H1 (cell line): ENCODE measurements at regions not wholly inside any gene's neighbourhood (a gene's known extent, or its start where the extent isn't known, plus 50 kb on each side); places are given as distances from the start of the nearest gene placed in this dataset.

Experiments
- CTCF ChIA-PET: fragments of 300-600 bp; sonication (Branson Sonifier 250); formaldehyde crosslinking; loops from one replicate; lab custom pipeline; 2021; ENCODE audit not compliant: partially characterized antibody; lab: Charles Lee
- POLR2A ChIA-PET: fragments of 300-600 bp; sonication (Branson Sonifier 250); formaldehyde crosslinking; loops from one replicate; lab custom pipeline; 2021; ENCODE audit warnings: inconsistent platforms; ENCODE audit not compliant: partially characterized antibody; lab: Charles Lee
- DNase-seq, 2 experiments: peaks; one replicate each; pipeline versions ENCODE4 v3.0.0 to v3.0.0-alpha.2; 2010 to 2022; ENCODE audit warnings: low spot score in 2 of 2, low read depth in 1 of 2, mixed read lengths in 1 of 2
- FAIRE-seq: peaks from 2 replicates; lab custom pipeline; 2011; peaks lifted over from hg19 to GRCh38; lab: Jason Lieb, UNC
- H2AFZ ChIP-seq: 2 replicates; pipeline ENCODE4 v1.8.1; 2012; ENCODE audit warnings: low read length, inconsistent platforms
- H2AK5ac ChIP-seq: 2 replicates; pipeline ENCODE4 v1.6.1; 2013; ENCODE audit warnings: low read depth, low read length
- H2BK120ac ChIP-seq: replicated peaks from 2 replicates; pipeline ENCODE3; 2013; ENCODE audit warnings: low read depth, low read length, inconsistent platforms
- H2BK12ac ChIP-seq: 2 replicates; pipeline ENCODE4 v1.6.1; 2013; ENCODE audit warnings: low read depth, low read length
- H2BK15ac ChIP-seq: 2 replicates; pipeline ENCODE4 v1.6.1; 2013; ENCODE audit warnings: low read length
- H2BK20ac ChIP-seq: 2 replicates; pipeline ENCODE4 v1.6.1; 2013; ENCODE audit warnings: low read length
- H2BK5ac ChIP-seq: 2 replicates; pipeline ENCODE4 v1.6.1; 2013; ENCODE audit warnings: low read depth, low read length
- H3K14ac ChIP-seq: 2 replicates; pipeline ENCODE4 v1.6.1; 2013; ENCODE audit warnings: inconsistent platforms; ENCODE audit not compliant: insufficient read length
- H3K18ac ChIP-seq: 2 replicates; pipeline ENCODE4 v1.6.1; 2013; ENCODE audit warnings: low read length; ENCODE audit errors: extremely low read depth
- H3K23ac ChIP-seq: 2 replicates; pipeline ENCODE4 v1.6.1; 2013; ENCODE audit warnings: inconsistent platforms; ENCODE audit not compliant: insufficient read length
- H3K23me2 ChIP-seq: 2 replicates; pipeline ENCODE4 v1.6.1; 2013; ENCODE audit warnings: low read depth, low read length
- H3K27ac ChIP-seq: 2 replicates; pipeline ENCODE4 v1.6.1; 2011; ENCODE audit warnings: low read depth, low read length, inconsistent platforms
- H3K27me3 ChIP-seq, 4 experiments: replicated peaks in 1 of 4; 1 replicate in 1 of 4; 2 replicates in 3 of 4; pipeline versions ENCODE4 v1.6.1 to v1.8.1; 2011 to 2013; ENCODE audit warnings: low read length in 3 of 4, mild to moderate bottlenecking in 3 of 4, inconsistent platforms in 2 of 4, mixed read lengths in 2 of 4, moderate library complexity in 1 of 4; ENCODE audit not compliant: control insufficient read depth in 3 of 4, insufficient read depth in 3 of 4; ENCODE audit errors: extremely low read depth in 1 of 4
- H3K36me3 ChIP-seq, 4 experiments: 2 replicates each; pipeline versions ENCODE4 v1.6.1 to v1.8.1; 2011 to 2013; ENCODE audit warnings: mild to moderate bottlenecking in 4 of 4, low read length in 3 of 4, moderate library complexity in 2 of 4, control low read depth in 1 of 4, inconsistent platforms in 1 of 4; ENCODE audit not compliant: insufficient read depth in 4 of 4, control insufficient read depth in 2 of 4
- H3K4ac ChIP-seq: replicated peaks from 2 replicates; pipeline ENCODE3; 2013; ENCODE audit warnings: low read length, low read depth, mixed read lengths, inconsistent platforms; ENCODE audit not compliant: insufficient read length
- H3K4me1 ChIP-seq, 4 experiments: replicated peaks in 1 of 4; 1 replicate in 1 of 4; 2 replicates in 3 of 4; pipeline versions ENCODE4 v1.6.1 to v1.8.1; 2011 to 2013; ENCODE audit warnings: low read length in 3 of 4, inconsistent platforms in 2 of 4, mixed read lengths in 1 of 4; ENCODE audit not compliant: insufficient read depth in 4 of 4, control insufficient read depth in 3 of 4
- H3K4me2 ChIP-seq, 2 experiments: 2 replicates each; pipeline versions ENCODE4 v1.6.1 to v1.8.1; 2011 to 2013; ENCODE audit warnings: low read depth in 2 of 2, low read length in 2 of 2, control low read depth in 1 of 2, inconsistent platforms in 1 of 2, mild to moderate bottlenecking in 1 of 2; ENCODE audit not compliant: insufficient read depth in 1 of 2
- H3K4me3 ChIP-seq, 4 experiments: fragments of 200-600, 300-600 bp in 1 of 4; sonication (generic), shearing (Covaris generic), sonication (Bioruptor Twin) in 1 of 4; 2 replicates each; pipeline versions ENCODE4 v1.5.1 to v1.8.1; 2011 to 2016; ENCODE audit warnings: low read length in 4 of 4, low read depth in 3 of 4, control low read depth in 2 of 4, inconsistent platforms in 2 of 4, mild to moderate bottlenecking in 2 of 4, mixed read lengths in 1 of 4, moderate library complexity in 1 of 4; ENCODE audit not compliant: insufficient read depth in 2 of 4; ENCODE audit errors: extremely low read depth in 1 of 4
- H3K56ac ChIP-seq: replicated peaks from 2 replicates; pipeline ENCODE3; 2013; ENCODE audit warnings: low read depth, mild to moderate bottlenecking, mixed read lengths, low read length, inconsistent platforms; ENCODE audit not compliant: insufficient read length
- H3K79me1 ChIP-seq: 2 replicates; pipeline ENCODE4 v1.6.1; 2013; ENCODE audit warnings: low read depth, low read length, control low read depth
- H3K79me2 ChIP-seq, 2 experiments: 2 replicates each; pipeline versions ENCODE4 v1.6.1 to v1.8.1; 2012 to 2013; ENCODE audit warnings: low read length in 2 of 2, mild to moderate bottlenecking in 2 of 2, inconsistent platforms in 1 of 2; ENCODE audit not compliant: insufficient read depth in 2 of 2, control insufficient read depth in 1 of 2
- H3K9ac ChIP-seq, 4 experiments: replicated peaks in 1 of 4; 1 replicate in 1 of 4; 2 replicates in 3 of 4; pipeline versions ENCODE4 v1.6.1 to v1.8.1; 2011 to 2013; ENCODE audit warnings: low read depth in 3 of 4, low read length in 3 of 4, control low read depth in 2 of 4, mild to moderate bottlenecking in 2 of 4, moderate library complexity in 2 of 4, inconsistent platforms in 1 of 4; ENCODE audit errors: extremely low read depth in 1 of 4
- H3K9me3 ChIP-seq, 2 experiments: 2 replicates each; pipeline versions ENCODE4 v1.6.1 to v1.8.1; 2012 to 2013; ENCODE audit warnings: mild to moderate bottlenecking in 2 of 2, moderate library complexity in 2 of 2, control low read depth in 1 of 2, inconsistent platforms in 1 of 2, low read depth in 1 of 2, low read length in 1 of 2, mixed read lengths in 1 of 2; ENCODE audit not compliant: insufficient read depth in 2 of 2
- H4K20me1 ChIP-seq, 2 experiments: replicated peaks in 1 of 2; 2 replicates each; pipeline versions ENCODE3 to v1.8.1; 2011 to 2013; ENCODE audit warnings: inconsistent platforms in 2 of 2, low read length in 2 of 2, mild to moderate bottlenecking in 1 of 2; ENCODE audit not compliant: insufficient read depth in 2 of 2, control insufficient read depth in 1 of 2
- H4K5ac ChIP-seq: 2 replicates; pipeline ENCODE4 v1.6.1; 2013; ENCODE audit warnings: low read length, low read depth, mixed read lengths, inconsistent platforms; ENCODE audit not compliant: insufficient read length
- H4K8ac ChIP-seq: 2 replicates; pipeline ENCODE4 v1.8.0; 2013; ENCODE audit warnings: mild to moderate bottlenecking, moderate library complexity, low read length, inconsistent platforms; ENCODE audit not compliant: insufficient read depth; ENCODE audit errors: extremely low read depth
- H4K91ac ChIP-seq: replicated peaks from 2 replicates; pipeline ENCODE3; 2013; ENCODE audit warnings: low read length, mixed read lengths, inconsistent platforms; ENCODE audit not compliant: insufficient read length
- BCL11A ChIP-seq, 2 experiments: IDR thresholded peaks; one replicate each; pipeline ENCODE4 v1.6.1; 2011; ENCODE audit warnings: low read depth in 2 of 2, low read length in 2 of 2, mild to moderate bottlenecking in 2 of 2
- BRCA1 ChIP-seq: IDR thresholded peaks from 2 replicates; pipeline ENCODE4 v1.6.1; 2012; ENCODE audit warnings: low read depth, low read length, improper control_type of control experiment
- CBX8 ChIP-seq: fragments of 300-800, 300-1000 bp; sonication (generic); IDR thresholded peaks from 2 replicates; pipeline ENCODE4 v1.7.1; 2016; ENCODE audit warnings: low read depth, low read length, borderline replicate concordance
- CEBPB ChIP-seq: IDR thresholded peaks from 2 replicates; pipeline ENCODE4 v1.6.1; 2012; ENCODE audit warnings: low read depth, low read length
- GTF2F1 ChIP-seq: IDR thresholded peaks from 2 replicates; pipeline ENCODE4 v1.6.1; 2012; ENCODE audit warnings: low read depth, low read length, improper control_type of control experiment, borderline replicate concordance
- HDAC6 ChIP-seq: IDR thresholded peaks from one replicate; pipeline ENCODE4 v1.7.1; 2012; ENCODE audit warnings: low read depth, mild to moderate bottlenecking, inconsistent platforms, low read length, moderate library complexity
- KDM1A ChIP-seq: fragments of 200-600, 300-600 bp; sonication (generic); IDR thresholded peaks from 2 replicates; pipeline ENCODE4 v1.7.1; 2016; ENCODE audit warnings: mild to moderate bottlenecking, low read length, borderline replicate concordance
- KDM5A ChIP-seq: fragments of 200-600 bp; IDR thresholded peaks from 2 replicates; pipeline ENCODE4 v1.7.1; 2012; ENCODE audit warnings: mild to moderate bottlenecking, low read length, inconsistent platforms, mixed read lengths
- PHF8 ChIP-seq: fragments of 200-600 bp; sonication (generic); conservative IDR thresholded peaks from 2 replicates; pipeline ENCODE4 v1.7.1; 2012; ENCODE audit warnings: low read depth, mild to moderate bottlenecking, inconsistent platforms, low read length, moderate library complexity
- POLR2AphosphoS5 ChIP-seq: IDR thresholded peaks from 2 replicates; pipeline ENCODE4 v1.6.1; 2011; ENCODE audit warnings: low read depth, low read length
- POU5F1 ChIP-seq: IDR thresholded peaks from 2 replicates; pipeline ENCODE4 v1.6.1; 2011; ENCODE audit warnings: low read depth, mild to moderate bottlenecking, low read length, moderate library complexity
- SIRT6 ChIP-seq: IDR thresholded peaks from one replicate; pipeline ENCODE4 v1.7.1; 2012; ENCODE audit warnings: low read length, inconsistent platforms
- SP1 ChIP-seq: IDR thresholded peaks from 2 replicates; pipeline ENCODE4 v1.6.1; 2011; ENCODE audit warnings: low read depth, low read length
- TBP ChIP-seq: IDR thresholded peaks from 2 replicates; pipeline ENCODE4 v1.6.1; 2011; ENCODE audit warnings: low read depth, low read length, improper control_type of control experiment
- TCF12 ChIP-seq: IDR thresholded peaks from 2 replicates; pipeline ENCODE4 v1.6.1; 2011; ENCODE audit warnings: low read depth, mild to moderate bottlenecking, low read length
- WGBS, 2 experiments: shearing (Covaris generic) in 1 of 2; methylation state at CpG; one replicate each; pipeline versions ENCODE4 v1.1.6 to v1.1.7; 2013 to 2015; ENCODE audit warnings: low lambda C conversion rate in 2 of 2, mixed read lengths in 2 of 2, inconsistent platforms in 1 of 2, low coverage in 1 of 2, missing lambda C conversion rate in 1 of 2; ENCODE audit not compliant: insufficient replicate concordance in 2 of 2, insufficient coverage in 1 of 2, insufficient read length in 1 of 2; ENCODE audit errors: extremely low coverage in 1 of 2, missing lambda C conversion rate in 1 of 2; 5-methylcytosine and 5-hydroxymethylcytosine counted together

GRCh38 chr12:31210541-31210940 is 115.4 kb downstream of the SINHCAF start:
- ChIA-PET CTCF (interaction anchor here (0.6 to 20.4 kb wide), 6 partner anchors 12 to 365 kb away, joined by 3 to 231 read pairs (median 4); no protein-coding TSS in a partner anchor), POLR2A (no interaction called here)
- Histone ChIP-seq H3K79me1 (no peaks in the 10 kb centered on the region), H3K18ac (no peak overlapping the region), H3K27me3 (peaks cover 0 to 2% (median 0%) of the 10 kb centered on the region in 4 experiments; a peak in 1 of 7 replicates), H3K4ac (no peak overlapping the region), H3K56ac (no peak overlapping the region), H4K20me1 (no peaks in the 10 kb centered on the region), H3K36me3 (no peaks in the 10 kb centered on the region), H2AFZ (no peak overlapping the region), H3K4me2 (no peak overlapping the region), H3K9me3 (no peaks in the 10 kb centered on the region), H2AK5ac (no peak overlapping the region), H3K27ac (no peak overlapping the region), H2BK15ac (no peak overlapping the region), H3K9ac (no peak overlapping the region), H3K4me1 (peaks cover 0 to 11% (median 5%) of the 10 kb centered on the region in 4 experiments; a peak in 4 of 7 replicates), H2BK12ac (no peak overlapping the region), H4K8ac (no peak overlapping the region), H2BK5ac (no peak overlapping the region), H3K79me2 (no peaks in the 10 kb centered on the region), H2BK20ac (no peak overlapping the region), H2BK120ac (peak overlapping the region; percentile 26), H4K5ac (no peak overlapping the region), H3K23me2 (no peaks in the 10 kb centered on the region), H3K14ac (no peak overlapping the region), H3K4me3 (no peak overlapping the region), H4K91ac (no peak overlapping the region), H3K23ac (no peak overlapping the region)
- DNase-seq (no peak), FAIRE-seq (no peak)
- WGBS, 2 experiments: 100% methylated on average over 1 of the region's 1 CpG; no CpG with 5 or more reads in 1 of the 2 experiments
- TF ChIP-seq TCF12 (no peak), BCL11A (IDR thresholded peaks at IDR 0.05; ENCODE audit: low read depth in 2 of 2, low read length in 2 of 2) (no peak), SIRT6 (no peak), BRCA1 (no peak), SP1 (no peak), PHF8 (no peak), CBX8 (no peak), KDM5A (no peak), GTF2F1 (no peak), CEBPB (no peak), POLR2AphosphoS5 (no peak), POU5F1 (no peak), KDM1A (no peak), HDAC6 (no peak), TBP (no peak)
